PC-9 (cell line): ENCODE measurements at regions not wholly inside any gene's neighbourhood (a gene's known extent, or its start where the extent isn't known, plus 50 kb on each side); places are given as distances from the start of the nearest gene placed in this dataset.

ENCODE experiments used
- CTCF ChIP-seq: fragments of 200-600 bp; sonication (generic); conservative IDR thresholded peaks from 2 replicates; pipeline ENCODE4 v1.6.1; 2017; ENCODE audit warnings: mixed run types, antibody characterized with exemption, mild to moderate bottlenecking, moderate library complexity
- EZH2 ChIP-seq: fragments of 200-600 bp; sonication (generic); IDR thresholded peaks from 2 replicates; pipeline ENCODE4 v1.8.0; 2017; ENCODE audit warnings: antibody characterized with exemption, low read depth

- TF ChIP-seq EZH2 (no peak), CTCF (no peak)
These were observed 165.4 kb upstream of the DPT start for GRCh38 chr1:168894397-168894903.
